HG03558 (cell line): ENCODE measurements at regions not wholly inside any gene's neighbourhood (a gene's known extent, or its start where the extent isn't known, plus 50 kb on each side); places are given as distances from the start of the nearest gene placed in this dataset.
"Not testable (repeated sequence)": the region's sequence is repeated elsewhere in the genome, so short reads cannot be mapped to it uniquely, and the experiment has no call there.

Experiments
- ATAC-seq: cut with Tn5 transposase; IDR thresholded peaks from one replicate; pipeline ENCODE4 v1.9.1; 2021; ENCODE audit warnings: moderate number of reproducible peaks; ENCODE audit not compliant: unreplicated experiment; ENCODE audit errors: extremely low read depth

DNA sequence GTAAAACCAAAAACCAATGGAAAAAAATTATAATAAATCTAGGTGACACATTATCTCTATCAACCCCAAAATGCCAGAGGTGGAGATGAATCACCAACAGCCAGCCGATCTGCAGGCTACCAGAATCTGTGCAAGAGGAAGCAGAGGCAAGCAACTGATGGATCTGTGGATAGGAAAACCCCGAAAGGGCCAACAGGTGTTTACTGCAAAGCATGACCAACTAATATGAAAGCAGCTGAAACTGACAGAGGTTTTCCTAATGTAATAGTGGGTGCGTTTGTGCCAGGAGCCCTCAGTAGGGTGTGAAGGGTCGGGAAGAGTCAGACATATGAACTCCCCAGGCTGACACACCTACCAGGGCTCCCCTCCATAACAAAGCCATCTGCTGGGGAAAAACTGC is 554.6 kb downstream of the RFC3 start:
- no peak for ATAC-seq

DNA sequence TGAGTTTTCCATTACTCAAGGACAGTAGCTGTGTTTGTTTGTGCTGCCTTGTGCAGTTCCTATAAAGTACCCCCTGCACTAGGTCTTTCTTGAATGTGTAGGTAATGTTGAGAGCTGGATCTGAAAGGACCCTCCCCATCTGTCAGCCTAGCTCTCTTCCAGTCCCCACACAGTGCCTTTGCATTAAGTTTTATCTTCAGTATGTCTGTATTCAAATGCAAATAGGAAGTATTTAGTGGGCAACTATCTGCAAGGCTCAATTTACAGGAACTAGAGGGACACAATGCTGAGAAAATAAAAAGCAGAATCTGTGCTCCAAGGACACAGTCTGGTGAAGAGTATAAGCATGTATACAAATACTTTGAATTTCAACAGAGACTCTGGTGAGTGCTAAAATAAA is 558.5 kb downstream of the RFC3 start:
- no peak for ATAC-seq

DNA sequence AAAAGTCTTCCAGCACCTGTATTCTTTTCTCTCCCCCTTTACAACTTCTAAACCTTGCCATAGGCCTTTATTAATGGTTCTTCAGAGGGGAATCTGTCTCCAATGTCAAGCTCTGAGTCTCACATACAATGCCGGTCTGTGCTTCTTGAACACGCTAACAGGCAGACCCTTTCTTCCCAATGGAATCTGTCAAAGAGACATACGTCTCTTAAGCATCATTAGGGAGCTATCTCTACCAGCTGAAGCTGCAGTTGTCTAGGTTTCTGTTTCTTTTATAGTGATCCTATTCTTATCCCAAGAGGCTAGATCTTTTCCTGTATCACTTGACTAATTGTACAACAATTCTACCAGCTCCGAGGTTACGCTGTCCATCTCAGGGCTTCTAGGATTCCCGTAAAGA is 560.8 kb upstream of the NBEA start:
- ATAC-seq = no peak

DNA sequence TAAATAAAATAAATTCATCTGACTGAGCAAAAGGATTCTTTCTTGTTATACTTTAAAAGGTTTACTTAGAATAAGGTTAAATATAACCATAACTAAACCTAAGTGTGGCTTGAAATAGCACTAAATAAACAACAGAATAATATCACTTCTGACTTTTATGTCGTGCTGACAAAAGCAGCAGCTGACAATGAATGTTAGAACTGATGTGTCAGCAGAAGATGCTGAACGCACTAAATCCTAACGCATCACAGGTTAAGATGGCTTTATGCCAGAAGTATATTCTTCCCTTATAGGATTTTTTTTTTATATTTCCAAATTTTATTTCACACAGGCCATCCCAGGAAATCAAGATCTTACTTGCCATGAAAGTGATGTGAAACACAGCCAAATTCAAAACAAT is 558.3 kb upstream of the NBEA start:
- ATAC-seq = no peak

DNA sequence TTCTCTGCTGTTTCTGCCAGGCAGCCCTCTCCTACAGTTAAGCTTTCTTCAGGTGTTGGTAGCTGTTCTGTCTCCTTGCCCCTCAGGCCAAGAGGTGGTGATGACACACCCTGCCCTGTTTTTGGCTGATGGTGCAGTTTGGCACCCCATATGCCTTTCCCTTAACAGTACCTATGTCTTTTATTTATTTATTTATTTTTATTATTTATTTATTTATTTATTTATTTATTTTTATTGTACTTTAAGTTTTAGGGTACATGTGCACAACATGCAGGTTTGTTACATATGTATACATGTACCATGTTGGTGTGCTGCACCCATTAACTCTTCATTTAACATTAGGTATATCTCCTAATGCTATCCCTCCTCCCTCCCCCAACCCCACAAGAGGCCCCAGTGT is 555.8 kb upstream of the NBEA start:
- not testable (repeated sequence) for ATAC-seq

DNA sequence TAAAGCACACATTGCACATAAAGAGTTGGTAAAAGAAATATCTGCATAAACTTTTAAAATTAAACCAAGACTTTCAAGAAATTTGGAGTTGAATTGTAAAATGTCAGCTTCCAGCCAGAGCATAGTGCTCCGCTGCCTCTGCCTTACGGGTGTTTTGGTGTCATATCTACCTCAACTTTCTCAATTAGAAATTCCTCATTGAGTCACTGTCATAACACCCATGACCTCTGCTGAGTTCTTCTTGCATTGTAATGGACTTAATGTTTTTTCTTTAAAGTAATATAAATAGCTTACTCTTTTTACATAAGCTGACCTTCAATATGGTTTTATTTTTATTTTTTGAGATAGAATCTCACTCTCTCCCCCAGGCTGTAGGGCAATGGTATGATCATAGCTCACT is 551.0 kb upstream of the NBEA start:
- ATAC-seq = no peak

DNA sequence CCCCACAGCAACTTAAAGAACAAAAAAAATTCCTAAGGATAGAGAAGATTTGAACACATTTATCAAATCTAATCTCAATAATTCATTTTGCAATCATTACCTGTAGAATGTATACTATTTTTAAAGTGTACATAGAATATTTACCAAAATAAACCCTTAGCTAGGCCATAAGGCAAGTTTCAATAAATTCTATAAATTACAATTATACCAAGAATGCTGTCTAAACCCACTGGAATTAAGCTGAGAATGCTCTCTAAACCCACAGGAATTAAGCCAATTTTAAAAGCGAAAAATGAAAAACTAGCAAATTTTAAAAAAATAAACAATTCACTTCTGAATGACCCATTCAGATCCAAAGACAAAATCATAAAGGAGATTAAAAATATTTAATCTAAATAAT is 540.4 kb upstream of the NBEA start:
- ATAC-seq = no peak

DNA sequence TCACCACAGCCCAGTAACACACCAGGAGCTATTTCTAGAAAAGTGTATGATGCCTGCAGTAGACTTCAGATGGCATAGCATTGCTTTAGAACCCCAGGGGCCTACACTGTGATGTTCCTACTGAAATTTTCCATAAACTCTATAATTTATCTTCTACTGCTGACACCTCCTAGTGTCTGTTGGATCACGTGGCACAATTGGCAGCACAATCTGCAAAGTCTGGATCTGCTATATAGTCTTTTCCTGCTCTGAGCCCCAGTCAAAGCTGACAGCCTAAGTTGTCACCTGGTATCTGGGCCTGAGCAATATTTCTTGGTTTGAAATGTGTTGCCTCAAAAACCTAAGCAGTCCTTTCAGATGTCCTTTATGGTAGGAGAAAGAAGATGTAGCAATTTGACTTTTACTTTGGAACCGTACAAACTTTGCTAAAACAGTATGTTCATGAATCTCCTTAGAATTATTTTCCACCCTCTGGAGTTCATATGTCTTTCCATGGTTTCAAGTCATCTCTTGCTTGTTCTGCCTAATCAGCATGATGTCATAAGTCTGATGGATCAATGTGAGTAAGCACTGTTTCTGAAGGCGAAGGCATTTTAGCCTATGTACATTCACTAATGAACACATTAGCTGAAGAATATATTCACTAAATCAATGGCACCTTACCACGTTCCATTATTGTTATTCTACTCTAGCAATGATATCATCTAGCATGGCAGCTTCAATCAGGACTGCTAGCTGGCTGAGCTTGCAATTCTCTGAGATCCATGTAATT is 536.5 kb upstream of the NBEA start:
- no peak for ATAC-seq

DNA sequence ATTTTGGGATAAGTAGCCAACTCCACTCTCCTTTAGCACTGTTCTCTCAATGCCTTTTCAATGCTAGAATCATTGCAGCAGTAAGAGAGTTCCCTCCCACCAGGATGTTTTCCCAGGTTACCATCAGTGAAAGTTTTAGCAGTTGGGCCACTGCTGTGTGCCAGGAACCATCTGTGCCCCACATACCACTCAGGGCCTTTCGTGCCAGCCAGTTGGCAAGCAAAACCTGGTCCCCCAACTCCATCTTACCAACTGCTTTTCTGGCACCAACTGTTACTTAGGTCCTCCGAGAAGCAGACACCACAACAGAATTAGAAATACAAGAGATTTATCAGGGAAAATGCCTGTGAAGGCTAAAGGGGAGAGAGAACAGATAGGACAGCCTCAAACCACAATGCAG is 533.4 kb upstream of the NBEA start:
- ATAC-seq = no peak

DNA sequence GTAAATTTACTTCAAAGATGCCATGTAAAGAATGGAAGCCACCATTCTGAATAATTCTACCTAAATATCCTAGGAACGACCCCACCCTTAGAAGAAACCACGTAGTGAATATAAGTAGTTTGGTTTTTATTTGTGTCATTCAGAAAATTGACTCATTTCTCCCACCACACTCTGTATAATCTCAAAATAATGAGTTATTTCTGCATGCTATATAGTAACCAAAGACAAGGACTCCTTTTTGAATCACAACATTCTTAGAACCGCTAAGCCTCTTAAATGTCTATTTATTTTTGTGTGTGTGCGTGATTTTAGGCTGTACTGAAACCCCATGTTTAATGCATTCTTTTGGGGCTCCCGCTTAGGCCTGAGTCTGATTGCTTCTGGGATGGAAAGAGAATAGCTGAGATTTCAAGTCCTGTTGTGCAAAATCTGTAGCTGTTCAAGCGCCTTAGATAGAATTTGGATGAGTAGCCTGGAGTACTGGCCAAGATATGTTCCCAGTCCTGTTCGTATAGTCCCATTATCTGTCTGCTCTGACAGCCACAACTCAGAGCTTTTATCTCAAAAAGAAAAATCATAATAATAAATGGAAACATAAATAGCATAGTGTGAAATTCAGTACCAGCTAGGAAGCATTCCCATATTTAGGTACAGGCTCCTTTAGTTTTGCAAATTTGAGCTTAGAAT is 532.4 kb upstream of the NBEA start:
- no peak for ATAC-seq

DNA sequence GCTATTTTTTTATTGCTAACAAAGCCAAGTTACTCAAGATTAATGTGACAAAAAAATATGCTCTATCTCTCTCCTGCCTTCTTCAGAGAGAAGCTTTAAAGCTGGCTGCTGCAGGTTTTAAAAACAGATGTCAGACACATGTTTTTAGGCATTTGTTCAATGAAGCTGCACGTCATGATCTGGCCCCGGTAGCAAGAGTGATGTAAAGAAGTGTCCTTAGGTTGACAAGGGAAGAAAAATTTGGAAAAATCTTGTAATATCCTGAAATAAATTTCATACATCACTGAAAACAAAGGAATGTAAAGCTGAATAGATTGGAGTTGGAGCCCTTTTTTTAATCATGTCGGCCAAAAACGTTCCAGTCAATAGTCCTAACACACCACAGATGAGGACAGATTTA is 531.4 kb upstream of the NBEA start:
- ATAC-seq = no peak

DNA sequence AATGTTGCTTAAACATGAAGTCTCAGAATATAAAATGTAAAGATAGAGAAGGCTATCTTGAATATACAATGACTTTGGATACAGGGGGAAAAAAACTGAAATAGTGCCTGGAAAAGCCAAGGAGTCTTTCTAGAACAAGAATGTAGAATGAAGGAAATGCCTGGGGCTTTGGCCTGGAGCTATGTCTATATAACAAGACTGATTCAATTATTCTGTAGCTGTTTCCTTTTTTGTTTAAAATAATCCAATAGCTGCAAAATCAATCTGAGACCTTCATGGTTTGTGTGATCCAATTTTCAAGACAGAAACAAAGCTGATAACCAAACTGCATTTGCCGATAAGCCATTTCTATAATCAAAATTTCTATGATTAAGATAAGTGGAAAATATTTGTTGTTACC is 530.9 kb upstream of the NBEA start:
- ATAC-seq = no peak

DNA sequence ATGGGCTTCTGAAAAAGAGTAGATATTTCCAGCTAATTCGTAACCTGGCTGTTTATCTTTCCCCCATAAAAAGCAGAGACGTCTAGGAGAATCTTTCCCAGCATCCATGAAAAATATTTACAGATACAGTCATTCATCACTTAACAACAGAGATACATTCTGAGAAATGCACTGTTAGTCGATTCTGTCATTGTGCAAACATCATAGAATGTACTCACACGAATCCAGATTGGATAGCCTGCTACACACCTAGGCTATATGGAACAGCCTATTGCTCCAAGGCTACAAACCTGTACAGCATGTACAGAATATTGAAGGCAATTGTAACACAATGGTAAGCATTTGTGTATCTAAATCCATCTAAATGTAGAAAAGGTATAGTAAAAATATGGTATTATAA is 530.2 kb upstream of the NBEA start:
- ATAC-seq = no peak

DNA sequence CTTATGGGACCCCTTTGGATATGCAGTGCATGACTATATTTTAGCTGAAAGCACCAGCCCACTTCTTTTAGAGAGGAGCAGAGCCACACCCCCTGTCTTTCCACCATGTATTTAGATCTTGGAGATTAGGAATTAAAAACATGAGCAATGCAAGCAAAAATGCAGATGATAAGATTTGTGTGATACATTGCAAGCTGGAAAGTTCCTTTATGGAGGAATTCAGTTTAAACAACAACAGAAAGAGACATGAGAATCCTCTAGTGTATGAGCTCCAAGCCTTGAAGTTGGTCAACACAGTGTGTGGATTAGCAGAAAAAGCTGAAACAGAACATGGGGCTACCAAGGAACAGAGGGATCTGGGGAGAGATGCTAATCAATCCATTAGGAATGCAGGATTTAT is 529.8 kb upstream of the NBEA start:
- no peak for ATAC-seq

DNA sequence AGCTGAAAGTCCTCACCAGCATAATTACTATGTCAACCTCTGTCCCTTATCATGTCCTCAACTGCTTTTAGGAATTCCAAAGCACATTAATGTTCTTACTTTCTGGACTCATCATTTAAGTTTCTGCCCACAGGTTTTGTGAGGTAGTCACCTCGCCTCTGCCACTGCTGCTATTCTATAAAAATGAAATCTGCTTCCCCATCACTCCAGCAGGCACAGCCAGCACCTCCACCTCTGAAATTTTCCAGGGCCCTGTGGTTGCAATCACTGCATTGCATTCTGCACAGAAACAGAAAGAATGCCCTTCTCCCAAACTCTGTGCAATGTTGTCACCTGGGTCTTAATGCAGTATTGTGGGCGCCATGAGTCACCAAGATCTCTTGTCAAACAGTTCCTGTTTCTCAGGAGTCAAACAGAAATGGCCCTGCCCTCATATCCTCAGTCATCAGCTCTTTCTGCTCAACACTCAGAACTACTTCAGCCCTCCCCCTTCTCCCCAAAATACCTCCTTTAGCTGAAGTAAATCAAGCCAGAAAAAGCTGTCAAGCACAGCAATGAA is 529.2 kb upstream of the NBEA start:
- ATAC-seq = no peak

DNA sequence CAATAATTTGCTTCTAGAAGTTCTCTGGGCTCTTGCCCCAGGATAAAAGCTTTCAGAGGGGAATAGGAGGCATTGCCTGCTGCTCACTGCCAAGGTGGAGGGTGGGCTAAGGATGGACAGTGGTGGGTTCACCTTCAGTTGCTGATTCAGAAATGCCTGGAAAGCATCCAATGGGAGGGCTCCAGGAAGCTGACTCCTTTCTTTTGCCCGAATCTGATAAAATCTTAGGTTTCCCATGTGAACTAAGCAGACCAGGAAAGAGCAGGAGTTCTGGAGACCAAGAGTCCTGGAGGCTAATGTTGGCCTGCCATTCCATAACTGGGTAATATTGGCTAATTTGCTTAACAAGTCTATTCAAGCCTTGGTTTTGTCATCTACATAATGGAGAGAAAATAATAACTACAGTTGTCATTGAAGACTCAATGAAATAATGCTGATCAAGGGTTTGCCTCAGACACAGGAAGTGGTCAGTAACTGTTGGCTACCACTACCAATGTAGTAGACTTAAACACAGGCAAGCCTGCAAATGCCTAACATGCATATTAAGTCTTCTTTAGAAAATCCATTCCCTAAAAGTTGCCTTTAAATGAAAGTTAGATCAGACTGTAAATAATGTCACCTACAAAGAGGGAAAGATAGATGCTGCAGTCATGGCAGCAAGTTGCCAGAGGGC is 528.4 kb upstream of the NBEA start:
- ATAC-seq = no peak

DNA sequence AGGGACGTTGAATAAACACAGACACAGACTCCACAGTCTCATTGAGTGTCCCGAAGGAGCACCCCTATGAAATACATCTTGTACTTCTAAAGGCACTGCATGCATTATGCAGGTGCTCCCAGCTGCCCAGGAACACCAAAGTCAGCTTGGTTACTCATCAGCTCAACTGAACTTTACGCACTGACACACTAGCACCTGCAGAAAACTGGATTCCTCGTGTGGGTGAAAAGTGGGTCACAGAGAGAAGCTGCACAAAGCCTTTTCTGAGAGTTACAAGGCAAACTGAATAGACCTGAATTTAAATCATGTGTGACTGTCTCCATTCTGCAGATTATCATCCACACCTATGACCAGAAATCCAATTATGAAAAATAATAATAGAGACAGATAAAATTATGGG is 527.5 kb upstream of the NBEA start:
- ATAC-seq = no peak

DNA sequence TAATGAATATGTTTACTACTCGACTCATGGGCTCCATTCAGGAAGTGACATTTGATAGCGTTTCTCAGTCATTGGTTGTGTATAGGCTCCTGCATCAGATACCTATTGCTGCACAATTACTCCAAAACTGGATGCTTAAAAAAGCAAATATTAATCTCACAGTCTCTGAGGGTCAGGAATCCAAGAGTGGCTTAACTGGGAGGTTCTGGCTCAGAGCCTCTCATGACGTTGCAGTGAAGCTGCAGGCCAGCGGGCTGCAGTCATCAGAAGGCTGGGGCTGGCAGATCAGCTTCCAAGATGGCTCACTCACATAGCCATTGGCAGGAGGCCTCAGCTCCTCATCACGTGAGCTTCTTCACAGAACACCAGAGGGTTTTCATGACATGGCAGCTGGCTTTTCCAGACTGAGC is 525.1 kb upstream of the NBEA start:
- no peak for ATAC-seq

DNA sequence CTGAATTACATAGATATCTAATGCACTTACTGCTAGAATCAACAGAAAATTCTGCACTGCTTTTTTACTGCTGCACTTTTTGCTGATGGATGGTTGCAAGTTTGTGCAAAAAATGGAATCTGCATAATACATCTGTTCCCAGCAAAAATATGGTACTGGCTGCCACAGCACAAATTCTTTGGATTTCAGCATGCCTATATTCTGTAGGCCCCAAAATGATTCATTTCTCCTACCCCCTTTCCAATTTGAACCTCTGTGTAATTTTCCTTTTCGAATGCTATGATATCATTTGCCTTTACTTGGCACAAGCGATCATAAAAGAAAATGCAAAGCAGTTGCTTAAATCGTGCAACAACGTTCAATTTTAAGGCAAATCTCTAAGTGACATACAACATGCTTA is 524.2 kb upstream of the NBEA start:
- no peak for ATAC-seq

DNA sequence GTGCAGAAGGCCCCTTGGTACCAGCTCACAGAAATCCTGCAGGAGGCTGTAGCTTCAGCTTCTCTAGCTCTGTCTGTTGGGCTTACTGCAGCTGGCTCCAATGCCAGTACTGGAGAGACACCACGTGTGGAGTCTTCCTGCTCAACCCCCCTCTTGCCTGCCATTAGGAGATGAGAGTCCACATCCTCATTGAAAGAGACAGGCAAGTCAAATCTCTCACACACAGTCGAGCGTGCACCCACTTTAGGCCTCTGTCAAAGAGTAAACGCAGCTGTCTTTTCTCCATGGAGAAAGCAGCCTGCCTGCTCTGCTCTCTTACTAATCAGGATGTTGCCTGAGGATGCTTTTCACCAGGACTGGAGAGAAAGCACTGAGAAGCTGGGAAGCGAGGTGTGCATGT is 523.0 kb upstream of the NBEA start:
- no peak for ATAC-seq

DNA sequence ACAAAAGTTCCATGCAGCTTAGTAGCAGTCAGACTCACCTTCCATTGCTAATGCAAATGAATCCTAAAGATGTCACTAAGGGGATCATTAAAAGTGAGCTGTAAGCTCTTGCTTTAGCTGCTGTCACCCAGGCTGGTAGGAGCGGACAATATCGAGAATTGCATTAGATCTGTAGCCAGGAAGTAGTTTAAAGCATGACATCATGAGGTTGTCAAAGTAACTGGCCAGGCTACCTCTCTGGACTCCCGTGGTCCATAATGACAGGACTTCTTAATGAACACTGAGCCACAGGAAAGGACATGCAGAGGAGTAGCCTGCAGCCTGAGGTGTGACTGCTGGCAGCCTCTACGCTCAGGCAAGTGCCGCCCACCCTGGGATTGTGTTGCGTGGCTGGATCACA is 522.3 kb upstream of the NBEA start:
- no peak for ATAC-seq
